Stomach smooth muscle (tissue), 2 donors: ENCODE measurements at regions not wholly inside any gene's neighbourhood (a gene's known extent, or its start where the extent isn't known, plus 50 kb on each side); places are given as distances from the start of the nearest gene placed in this dataset.
"Not testable (repeated sequence)": the region's sequence is repeated elsewhere in the genome, so short reads cannot be mapped to it uniquely, and the experiment has no call there.

ENCODE experiments used
- H3K27ac ChIP-seq: one replicate; pipeline ENCODE4 v1.7.0; 2013; ENCODE audit warnings: mild to moderate bottlenecking, low read length, inconsistent platforms
- H3K27me3 ChIP-seq, 2 donors: one replicate each; pipeline ENCODE4 v1.7.0; 2013; ENCODE audit warnings: low read length in 2 of 2; ENCODE audit not compliant: insufficient read depth in 2 of 2, control insufficient read depth in 1 of 2
- H3K36me3 ChIP-seq, 2 donors: one replicate each; pipeline ENCODE4 v1.7.0; 2013; ENCODE audit warnings: low read length in 2 of 2; ENCODE audit not compliant: control insufficient read depth in 2 of 2, insufficient read depth in 2 of 2
- H3K4me1 ChIP-seq: one replicate; pipeline ENCODE4 v1.7.0; 2013; ENCODE audit warnings: low read length; ENCODE audit not compliant: control insufficient read depth, insufficient read depth
- H3K4me3 ChIP-seq, 2 donors: one replicate each; pipeline ENCODE4 v1.7.0; 2013; ENCODE audit warnings: low read length in 2 of 2
- H3K9ac ChIP-seq, 2 donors: one replicate each; pipeline ENCODE4 v1.7.0; 2013; ENCODE audit warnings: low read length in 2 of 2, mild to moderate bottlenecking in 1 of 2
- H3K9me3 ChIP-seq, 2 donors: one replicate each; pipeline ENCODE4 v1.7.0; 2013; ENCODE audit warnings: low read length in 2 of 2; ENCODE audit not compliant: control insufficient read depth in 2 of 2
- donor health status: healthy.
- donor health status: Pancreatic carcinoma.

DNA sequence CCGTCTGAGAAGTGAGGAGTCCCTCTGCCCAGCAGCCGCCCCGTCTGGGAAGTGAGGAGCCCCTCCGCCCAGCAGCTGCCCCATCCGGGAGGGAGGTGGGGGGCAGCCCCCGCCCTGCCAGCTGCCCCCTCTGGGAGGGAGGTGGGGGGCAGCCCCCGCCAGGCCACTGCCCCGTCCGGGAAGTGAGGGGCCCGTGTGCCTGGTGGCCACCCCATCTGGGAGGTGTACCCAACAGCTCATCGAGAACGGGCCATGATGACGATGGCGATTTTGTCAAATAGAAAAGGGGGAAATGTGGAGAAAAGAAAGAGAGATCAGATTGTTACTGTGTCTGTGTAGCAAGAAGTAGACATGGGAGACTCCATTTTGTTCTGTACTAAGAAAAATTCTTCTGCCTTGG is 208.8 kb downstream of the KDM5D start:
- H3K27ac ChIP-seq, H3K9ac ChIP-seq, H3K4me3 ChIP-seq, H3K27me3 ChIP-seq, H3K4me1 ChIP-seq, H3K36me3 ChIP-seq, H3K9me3 ChIP-seq: not testable (repeated sequence)

DNA sequence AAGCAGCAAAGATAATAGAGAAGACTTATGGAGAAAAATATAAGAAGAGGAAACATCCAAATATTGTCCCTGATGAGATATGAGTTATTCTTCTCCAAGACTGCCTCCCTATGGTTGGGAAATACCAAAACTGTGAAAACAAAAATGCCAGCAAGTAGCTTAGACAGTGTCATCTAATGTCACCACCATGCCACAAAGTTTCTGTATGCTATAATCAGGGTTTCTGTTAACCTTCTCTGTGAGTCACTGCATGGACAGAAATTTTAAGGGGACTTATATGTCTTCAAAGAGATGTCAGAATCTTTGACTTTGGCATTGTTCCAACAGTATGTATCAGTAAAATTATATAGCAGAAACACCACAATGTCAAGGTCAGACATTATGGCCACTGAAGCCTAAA is 222.6 kb downstream of the KDM5D start:
- H3K27me3 ChIP-seq: no peaks in the 10 kb centered on the region

DNA sequence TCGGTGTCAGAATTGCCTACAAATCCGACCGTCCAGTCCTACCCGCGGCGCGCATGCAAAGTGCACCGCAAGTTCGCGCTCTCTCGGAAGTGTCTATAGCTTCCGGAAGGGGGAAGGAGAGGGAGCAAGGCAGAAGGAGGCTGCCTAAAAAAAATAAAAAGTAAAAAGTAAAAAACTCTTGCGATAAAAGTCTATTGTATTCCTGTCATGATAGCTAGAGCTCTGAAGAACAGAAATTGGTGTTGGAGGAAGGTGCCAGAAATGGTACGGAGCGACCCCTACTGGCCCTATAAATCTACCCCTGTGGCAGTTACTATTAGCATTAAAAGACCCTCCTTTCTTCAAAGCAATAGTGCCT is 241.5 kb downstream of the KDM5D start:
- Histone ChIP-seq H3K27ac (no peak overlapping the region), H3K4me1 (no peaks in the 10 kb centered on the region), H3K9ac (no peak overlapping the region), H3K27me3 (peaks cover 0 to 4% of the 10 kb centered on the region in 2 donors), H3K9me3 (no peaks in the 10 kb centered on the region), H3K36me3 (no peaks in the 10 kb centered on the region), H3K4me3 (no peak overlapping the region)

More for the DNA sequence above, 222.6 kb downstream of the KDM5D start:
- no peaks in the 10 kb centered on the region for H3K36me3 ChIP-seq
- H3K9ac ChIP-seq: no peak overlapping the region
- H3K9me3 ChIP-seq: no peaks in the 10 kb centered on the region
- H3K4me1 ChIP-seq: no peaks in the 10 kb centered on the region
- no peak overlapping the region for H3K27ac ChIP-seq
- no peak overlapping the region for H3K4me3 ChIP-seq

DNA sequence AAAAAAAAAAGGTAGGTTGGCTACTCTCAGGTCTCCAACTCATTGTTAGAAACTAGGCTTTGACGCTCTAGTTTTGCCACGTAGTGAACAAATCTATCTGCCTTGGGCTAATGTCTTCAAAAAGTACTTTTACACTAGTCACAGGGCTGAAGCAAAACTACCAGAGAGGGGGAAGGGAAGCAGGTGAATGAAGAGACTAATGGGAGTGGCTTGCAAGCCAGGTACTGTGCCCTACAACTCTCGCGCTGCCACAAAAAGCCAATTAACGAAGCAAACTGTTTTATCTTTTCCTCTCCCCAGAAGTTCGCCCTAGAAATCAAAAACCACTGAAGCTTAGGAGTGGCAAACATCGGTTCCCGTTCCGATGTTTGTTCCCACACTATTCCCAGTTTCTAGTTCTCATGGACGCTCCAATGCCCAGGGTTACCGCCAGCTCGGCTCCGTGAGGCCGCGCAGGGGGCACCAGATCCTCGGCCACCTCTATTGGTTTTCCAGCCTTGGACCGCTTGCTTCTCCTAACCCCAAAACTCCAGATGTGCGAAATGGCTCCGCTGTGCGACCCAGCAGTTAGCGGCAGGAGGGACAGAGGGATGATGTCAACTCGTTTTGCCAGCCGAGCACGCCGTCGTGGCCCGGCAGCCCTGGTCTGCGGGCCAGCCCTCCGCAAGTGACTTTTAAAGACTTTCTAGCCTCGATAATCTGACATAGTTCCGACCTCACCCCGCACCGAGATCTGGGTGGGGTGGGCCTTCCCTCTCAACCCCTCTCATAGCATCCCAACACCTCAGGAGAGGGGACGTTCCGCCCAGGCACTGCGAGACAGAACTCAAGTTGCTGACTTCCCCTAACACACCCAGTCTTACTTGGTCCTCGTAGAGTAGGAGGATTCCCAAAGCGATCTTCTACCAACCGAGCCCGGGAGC is 242.1 kb downstream of the KDM5D start:
- Histone ChIP-seq H3K27me3 (peaks cover 0 to 4% of the 10 kb centered on the region in 2 donors), H3K9me3 (no peaks in the 10 kb centered on the region), H3K9ac (no peak overlapping the region), H3K4me1 (no peaks in the 10 kb centered on the region), H3K27ac (no peak overlapping the region), H3K4me3 (no peak overlapping the region), H3K36me3 (no peaks in the 10 kb centered on the region)

DNA sequence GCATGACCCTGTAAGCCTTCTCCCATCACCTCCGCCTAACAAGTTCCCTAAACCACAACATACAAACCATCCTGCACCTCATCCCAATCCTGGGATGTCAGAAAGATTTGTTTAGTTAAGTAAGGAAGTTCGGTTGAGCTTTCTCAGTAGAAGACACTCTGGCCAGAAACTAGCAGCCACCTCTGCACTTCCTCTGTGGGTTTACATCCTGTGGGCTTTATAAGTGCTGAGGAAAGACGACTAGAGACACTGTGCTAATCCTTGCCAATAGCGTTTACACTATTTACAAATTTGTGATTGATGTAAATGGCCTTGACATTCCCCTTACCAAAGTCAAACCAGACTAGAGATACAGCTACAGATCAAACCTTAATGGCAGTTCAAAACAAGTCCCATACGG is 246.0 kb downstream of the KDM5D start:
- Histone ChIP-seq H3K4me3 (no peak overlapping the region), H3K27me3 (peaks cover 0 to 4% of the 10 kb centered on the region in 2 donors), H3K9ac (no peak overlapping the region), H3K36me3 (no peaks in the 10 kb centered on the region), H3K9me3 (no peaks in the 10 kb centered on the region), H3K27ac (no peak overlapping the region), H3K4me1 (no peaks in the 10 kb centered on the region)

DNA sequence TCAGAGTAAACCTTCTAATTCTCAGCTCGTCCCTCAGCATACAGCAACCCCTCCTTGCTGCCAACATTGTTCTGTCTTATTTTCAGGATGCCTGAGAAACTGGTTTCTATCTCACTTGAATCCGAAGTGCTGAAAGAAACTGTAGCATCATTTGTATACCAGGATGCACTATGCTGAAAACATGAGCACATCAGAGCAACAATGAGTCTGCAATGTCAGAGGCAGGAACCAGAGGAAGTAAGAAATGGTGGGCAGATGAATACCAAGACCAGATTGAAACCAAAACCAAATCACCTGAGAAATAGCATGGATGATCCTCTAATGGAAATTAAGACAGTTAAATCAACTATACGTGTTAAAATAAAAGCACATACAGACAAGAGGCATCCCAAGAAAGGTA is 257.0 kb downstream of the KDM5D start:
- Histone ChIP-seq H3K36me3 (no peaks in the 10 kb centered on the region), H3K9me3 (no peaks in the 10 kb centered on the region), H3K4me1 (no peaks in the 10 kb centered on the region), H3K9ac (no peak overlapping the region), H3K4me3 (no peak overlapping the region), H3K27ac (no peak overlapping the region), H3K27me3 (no peaks in the 10 kb centered on the region)

DNA sequence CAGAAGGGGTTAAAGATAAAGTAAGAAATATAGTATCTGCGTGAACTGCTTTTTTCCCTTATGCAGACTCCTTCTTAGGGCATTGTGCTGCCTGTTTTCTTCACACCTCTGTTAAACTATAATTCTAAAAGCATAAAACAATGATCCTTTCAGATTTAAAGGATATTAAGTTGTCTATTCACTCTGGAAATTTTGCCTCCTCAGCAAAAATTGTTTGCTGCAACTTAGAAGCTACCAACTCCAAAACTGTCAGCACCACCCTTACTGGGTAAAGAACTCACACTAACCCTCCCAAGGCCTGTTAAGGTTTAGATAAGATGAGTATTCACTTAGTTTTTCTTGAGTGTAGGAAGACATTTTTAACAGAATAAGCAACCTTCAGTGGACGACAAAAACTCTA is 259.5 kb downstream of the KDM5D start:
- Histone ChIP-seq H3K4me3 (no peak overlapping the region), H3K27ac (no peak overlapping the region), H3K27me3 (no peaks in the 10 kb centered on the region), H3K9ac (no peak overlapping the region), H3K36me3 (no peaks in the 10 kb centered on the region), H3K9me3 (no peaks in the 10 kb centered on the region), H3K4me1 (no peaks in the 10 kb centered on the region)

DNA sequence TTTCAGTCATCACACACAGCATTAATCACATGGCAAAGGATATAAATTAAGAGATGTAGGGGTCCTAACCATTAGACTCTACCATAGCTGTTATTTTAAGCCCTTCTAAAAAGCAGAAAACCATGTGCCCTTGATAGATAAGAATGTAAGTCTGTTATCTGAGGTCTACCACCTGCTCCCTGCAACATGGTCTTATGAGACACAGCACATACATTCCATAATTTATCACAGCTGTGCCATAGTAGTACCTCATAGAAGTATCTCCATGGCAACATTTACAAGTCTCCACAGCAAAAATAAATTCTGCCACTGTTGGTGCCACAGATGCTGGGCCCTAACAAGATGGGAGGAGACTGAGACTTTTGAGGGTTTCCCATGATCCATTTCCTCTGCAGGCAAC is 265.4 kb downstream of the KDM5D start:
- H3K27ac ChIP-seq: no peak overlapping the region
- no peak overlapping the region for H3K9ac ChIP-seq
- no peaks in the 10 kb centered on the region for H3K36me3 ChIP-seq
- H3K27me3 ChIP-seq: no peaks in the 10 kb centered on the region
- no peaks in the 10 kb centered on the region for H3K4me1 ChIP-seq
- no peak overlapping the region for H3K4me3 ChIP-seq
- no peaks in the 10 kb centered on the region for H3K9me3 ChIP-seq

DNA sequence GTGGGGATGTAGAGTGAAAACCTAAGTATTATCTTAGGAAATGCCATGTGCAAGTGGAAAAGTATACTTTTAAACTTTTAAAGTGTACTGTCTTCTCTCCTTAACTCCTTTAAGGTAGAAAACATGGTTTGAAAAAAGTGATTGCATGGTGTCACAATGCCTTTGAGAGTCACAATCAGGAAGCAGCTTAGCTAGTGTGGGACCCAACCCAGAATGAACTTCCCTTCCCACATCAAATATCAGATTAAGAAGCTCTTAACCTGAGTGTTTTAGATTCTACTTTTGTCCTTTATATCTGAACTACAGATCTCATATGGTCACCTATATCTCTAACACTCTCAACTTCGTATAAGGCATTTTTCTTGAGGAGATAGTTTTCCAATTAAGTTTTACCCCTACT is 266.6 kb downstream of the KDM5D start:
- Histone ChIP-seq H3K9me3 (no peaks in the 10 kb centered on the region), H3K27ac (no peak overlapping the region), H3K36me3 (no peaks in the 10 kb centered on the region), H3K27me3 (no peaks in the 10 kb centered on the region), H3K4me3 (no peak overlapping the region), H3K9ac (no peak overlapping the region), H3K4me1 (no peaks in the 10 kb centered on the region)

DNA sequence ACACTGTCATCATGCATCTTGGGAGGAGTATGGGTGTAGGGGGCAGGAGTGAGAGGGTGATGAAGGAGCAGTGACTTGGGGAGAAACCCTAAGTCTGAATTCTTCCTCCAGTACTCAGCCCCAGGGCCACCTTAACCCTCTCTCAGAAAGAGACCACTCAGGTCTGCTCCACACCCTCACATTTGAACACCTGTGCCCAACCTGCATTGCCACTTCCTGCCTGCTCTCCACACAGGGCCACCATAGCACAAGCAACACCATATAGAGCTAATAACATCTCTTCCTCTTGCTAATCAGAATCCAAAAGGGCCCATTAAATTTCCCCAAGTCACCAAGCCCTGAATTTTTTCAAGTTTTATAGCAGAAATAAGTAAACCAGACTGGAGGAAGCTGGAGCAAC is 278.7 kb downstream of the KDM5D start:
- Histone ChIP-seq H3K9me3 (no peaks in the 10 kb centered on the region), H3K9ac (no peak overlapping the region), H3K36me3 (no peaks in the 10 kb centered on the region), H3K4me1 (no peaks in the 10 kb centered on the region), H3K27me3 (no peaks in the 10 kb centered on the region), H3K4me3 (no peak overlapping the region), H3K27ac (no peak overlapping the region)

DNA sequence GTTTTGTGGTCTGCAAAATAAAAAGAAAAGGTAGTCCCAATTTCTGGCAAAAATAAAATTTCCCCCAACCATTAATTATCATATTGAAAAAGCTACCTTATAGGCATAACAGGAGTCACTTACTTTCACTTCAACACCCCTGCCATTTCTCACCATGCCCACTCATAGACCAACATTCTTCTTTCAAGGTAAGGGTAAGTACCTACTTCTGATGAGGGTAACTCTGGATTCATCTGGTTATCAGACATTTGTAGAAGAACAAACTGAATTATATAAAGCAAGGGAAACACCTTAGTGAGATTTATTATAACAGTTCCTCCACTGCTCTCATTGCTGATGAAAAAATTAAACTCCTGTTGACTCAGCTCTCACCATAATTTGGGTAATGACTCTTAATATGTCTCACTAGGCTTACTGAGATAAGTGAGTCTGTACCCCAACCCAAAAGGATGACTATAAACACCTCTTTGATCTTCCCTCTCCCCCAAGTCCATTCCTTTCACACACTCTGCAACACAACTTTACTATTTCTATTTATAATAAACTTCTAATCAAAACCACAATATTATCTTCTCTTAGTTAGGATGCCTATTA is 287.6 kb downstream of the KDM5D start:
- H3K27me3 ChIP-seq: no peaks in the 10 kb centered on the region
- H3K4me3 ChIP-seq: no peak overlapping the region
- no peaks in the 10 kb centered on the region for H3K9me3 ChIP-seq
- no peaks in the 10 kb centered on the region for H3K36me3 ChIP-seq
- no peaks in the 10 kb centered on the region for H3K4me1 ChIP-seq
- no peak overlapping the region for H3K9ac ChIP-seq
- no peak overlapping the region for H3K27ac ChIP-seq
